Stimulated activated CD4-positive, alpha-beta T cell treated with anti-CD3 and anti-CD28 coated beads, Interleukin-15, amount 100 ng/mL, for 24 hours (primary cell): ENCODE measurements at regions not wholly inside any gene's neighbourhood (a gene's known extent, or its start where the extent isn't known, plus 50 kb on each side); places are given as distances from the start of the nearest gene placed in this dataset.

Experiments
- DNase-seq: peaks from one replicate; pipeline ENCODE4 v3.0.0-alpha.2; 2020

DNA sequence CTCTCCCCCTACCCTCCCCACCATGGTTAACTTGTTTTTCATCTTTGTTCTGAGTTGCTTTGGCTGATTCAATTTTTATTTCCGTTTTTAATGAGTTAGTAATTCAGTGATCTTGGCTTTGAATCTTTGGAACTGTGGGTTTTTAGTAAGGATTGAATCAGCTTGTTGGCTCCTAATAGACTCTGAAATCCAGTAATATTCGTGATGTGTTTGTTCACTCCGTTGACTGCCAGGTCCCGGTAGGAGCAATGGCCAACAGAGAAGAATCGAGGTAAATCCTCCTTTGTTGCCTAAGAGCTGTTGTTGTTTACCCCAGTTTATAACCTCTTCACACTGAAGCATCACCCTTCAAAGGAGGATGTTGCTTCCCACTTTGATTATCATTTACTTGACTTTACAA lies 92.7 kb downstream of the PCSK1 start:
- DNase-seq, result no peak

DNA sequence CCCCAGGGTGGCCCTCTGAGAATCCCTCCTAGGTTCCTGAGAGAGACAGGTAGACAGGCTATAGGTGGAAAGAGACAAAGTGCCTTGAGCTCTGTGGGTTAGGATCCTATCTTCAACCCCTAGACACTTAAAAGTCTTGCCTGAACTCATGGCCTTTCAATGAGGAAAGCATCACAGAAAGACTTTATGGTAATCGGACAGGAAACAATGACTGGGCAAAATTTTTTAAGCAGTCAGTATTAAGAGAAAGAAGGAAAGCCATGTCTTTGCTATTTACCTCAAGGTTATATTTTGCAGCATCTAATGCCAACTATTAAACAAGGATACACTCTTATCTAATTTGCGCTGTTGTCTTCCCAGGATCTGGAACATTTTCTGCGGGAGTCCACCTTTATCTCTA lies 93.2 kb downstream of the PCSK1 start:
- no peak for DNase-seq

- no peak for DNase-seq
These were observed 94.2 kb downstream of the PCSK1 start for GRCh38 chr5:96338624-96339415.

- no peak for DNase-seq
These were observed 95.0 kb downstream of the PCSK1 start for GRCh38 chr5:96338091-96338490.

DNA sequence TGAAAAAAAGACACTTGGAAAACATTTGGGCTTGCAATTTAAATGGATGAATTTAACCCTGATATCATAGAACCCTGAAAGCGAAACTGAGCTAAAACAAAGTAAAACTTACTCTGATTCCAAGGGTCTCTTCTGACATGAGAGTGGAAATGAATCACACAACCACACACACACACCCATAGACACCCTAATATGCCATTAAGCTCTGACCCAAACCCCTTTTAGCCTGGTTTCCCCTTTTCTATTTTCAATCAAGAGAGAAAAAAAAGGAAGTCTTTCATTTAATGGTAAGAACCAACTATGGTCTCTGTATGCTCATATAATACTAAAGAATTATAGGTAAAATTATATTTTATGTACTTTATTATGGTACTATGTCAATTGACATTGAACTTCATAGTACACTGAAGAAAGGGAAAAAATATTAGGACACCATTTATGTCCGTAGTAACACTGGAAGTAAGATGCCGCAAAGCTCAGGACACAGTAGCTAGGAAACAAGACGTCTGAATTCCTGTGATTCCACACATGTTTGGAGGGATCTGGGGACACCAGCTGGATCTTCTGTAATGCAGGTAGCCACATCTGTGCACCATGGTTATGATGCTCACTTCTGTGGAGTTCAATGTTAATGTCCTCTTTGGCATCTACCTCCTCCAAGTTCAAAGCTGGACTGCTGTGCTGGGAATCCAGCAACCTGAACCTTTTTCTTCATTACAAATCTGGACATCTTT lies 95.8 kb downstream of the PCSK1 start:
- DNase-seq, result no peak

- DNase-seq, result peak; percentile 68
These were observed 96.6 kb downstream of the PCSK1 start for GRCh38 chr5:96336351-96336985.

DNA sequence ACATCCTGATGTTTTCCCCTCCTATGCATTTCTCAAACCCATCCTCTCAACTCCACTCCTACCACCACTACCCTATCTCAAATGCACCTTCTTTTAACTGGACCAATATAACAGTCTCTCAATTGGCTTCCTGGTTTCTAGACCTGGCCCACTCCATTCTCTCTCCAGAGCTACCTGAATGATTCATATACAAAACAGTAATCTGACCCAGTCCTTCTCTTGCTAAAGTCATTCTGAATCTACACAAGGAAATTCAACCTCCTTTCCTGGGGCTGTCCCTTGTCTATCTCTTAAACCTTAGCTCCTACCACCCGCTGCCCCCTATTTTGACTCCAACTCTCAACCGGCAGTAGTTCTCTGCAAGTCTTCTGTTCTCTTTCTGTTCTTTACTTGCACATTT lies 97.2 kb downstream of the PCSK1 start:
- DNase-seq, result peak; percentile 9

- no peak for DNase-seq
These were observed 99.7 kb downstream of the PCSK1 start for GRCh38 chr5:96333391-96333790.

DNA sequence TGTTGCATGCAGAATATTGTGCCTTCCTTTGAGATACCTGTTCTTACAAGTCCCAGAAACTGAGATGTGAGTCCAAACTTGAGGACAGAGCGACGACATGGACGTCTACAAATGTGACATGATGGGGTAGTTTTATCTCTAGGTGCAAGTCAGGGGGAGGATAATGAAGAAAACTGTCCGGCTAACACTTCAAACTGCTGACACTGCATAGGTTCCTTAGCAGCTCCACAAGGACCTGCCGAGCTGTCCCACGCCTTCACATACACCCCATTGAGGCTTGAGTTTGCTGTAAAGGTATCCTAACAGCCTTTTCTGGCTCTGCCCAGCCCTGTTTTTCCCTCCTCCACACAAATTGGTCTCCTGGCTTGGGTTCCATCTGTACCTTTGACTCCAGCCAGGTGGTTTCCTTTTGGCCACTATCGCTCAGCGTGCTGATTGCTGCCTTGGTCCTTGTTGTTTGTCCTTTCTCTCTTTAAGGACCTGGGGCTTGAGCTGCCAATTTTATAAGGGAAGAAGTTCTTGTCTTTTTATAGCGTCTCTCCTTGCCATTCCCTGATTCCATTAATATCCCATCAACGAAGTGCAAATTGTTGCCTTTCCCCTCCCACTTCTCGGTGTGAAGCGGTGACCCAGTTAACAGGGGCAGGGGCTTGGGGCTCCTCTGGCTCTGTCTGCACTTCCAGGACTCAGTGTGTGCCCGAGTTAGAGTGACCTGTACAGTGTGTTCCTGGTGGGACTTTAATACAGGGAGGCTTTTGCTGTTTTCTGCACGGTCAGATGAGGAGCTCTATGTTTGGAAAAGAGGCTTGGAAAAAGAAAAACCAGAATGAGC lies 100.3 kb downstream of the PCSK1 start:
- DNase-seq, result no peak

- DNase-seq, result no peak
These were observed 101.2 kb downstream of the PCSK1 start for GRCh38 chr5:96331681-96332361.

DNA sequence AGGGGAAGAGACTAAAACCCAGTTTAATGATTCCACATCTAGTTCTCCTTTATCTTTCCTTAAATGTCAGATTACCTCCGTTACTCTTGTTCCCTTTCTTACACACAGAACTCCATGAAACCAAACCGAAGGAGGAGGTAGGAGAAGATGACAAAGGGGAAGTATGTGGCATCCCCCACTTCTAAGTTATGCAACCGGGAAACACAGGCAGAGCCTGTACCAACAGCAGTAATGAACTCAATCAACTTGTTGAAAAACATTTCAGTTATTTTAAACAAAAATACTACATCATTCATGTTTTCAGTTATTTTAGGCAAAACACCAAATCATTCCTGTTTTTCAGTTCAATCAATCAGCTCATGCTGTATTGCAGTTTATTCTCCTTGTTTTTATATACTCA lies 101.8 kb downstream of the PCSK1 start:
- no peak for DNase-seq

- no peak for DNase-seq
These were observed 102.4 kb downstream of the PCSK1 start for GRCh38 chr5:96330530-96331140.

DNA sequence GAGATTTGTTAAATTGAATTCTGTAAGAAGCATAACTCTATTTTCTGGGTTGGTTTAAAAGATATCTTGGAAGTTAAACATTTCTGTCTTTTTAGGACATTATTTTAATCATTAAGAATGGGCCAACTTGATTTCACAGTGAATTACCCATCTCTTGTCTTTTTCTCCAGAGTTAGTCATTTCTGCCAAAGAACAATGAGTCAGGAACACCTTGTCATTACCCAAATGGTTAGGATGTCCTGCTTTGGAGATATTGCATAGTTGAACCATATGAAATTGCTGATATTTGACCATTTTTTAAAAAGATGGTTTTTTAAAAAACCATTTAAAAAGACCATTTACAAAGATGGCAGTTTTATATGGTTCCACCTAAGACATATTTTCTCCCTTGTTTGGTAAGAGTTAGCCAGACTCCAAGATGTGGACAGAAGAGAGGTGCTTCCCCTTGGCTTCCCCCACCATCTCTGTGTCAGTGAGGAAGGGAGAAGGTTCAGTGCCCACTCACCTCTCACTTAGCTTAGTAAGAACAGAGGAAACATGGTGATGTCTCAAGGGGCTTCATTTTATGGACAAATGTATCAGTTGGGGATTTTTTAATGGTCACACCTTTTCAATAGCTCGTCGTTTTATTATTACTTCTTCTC lies 103.0 kb downstream of the PCSK1 start:
- no peak for DNase-seq

GRCh38 chr5:96329289-96329688 lies 103.8 kb downstream of the PCSK1 start:
- DNase-seq, result no peak

DNA sequence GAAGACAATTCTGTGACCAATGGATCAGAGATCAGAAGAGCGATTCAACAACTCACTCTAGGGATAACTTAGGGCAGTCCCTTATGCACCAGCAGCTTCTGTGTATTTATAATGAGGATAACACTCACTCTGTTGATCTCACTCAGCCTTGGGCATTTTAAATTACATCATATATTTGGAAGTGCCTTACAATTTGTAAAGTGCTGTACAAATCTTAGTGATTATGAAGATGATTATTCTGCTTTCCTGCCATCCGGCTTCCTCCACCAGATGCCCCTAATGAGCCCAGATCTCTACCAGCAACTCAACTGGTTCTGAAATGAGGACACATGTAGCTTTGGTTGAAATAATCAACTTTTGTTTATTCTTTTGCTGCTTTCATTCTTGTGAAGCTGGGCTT lies 105.3 kb downstream of the PCSK1 start:
- no peak for DNase-seq

GRCh38 chr5:96326902-96327301 lies 106.1 kb downstream of the PCSK1 start:
- no peak for DNase-seq

GRCh38 chr5:96324708-96325107 lies 108.3 kb downstream of the PCSK1 start:
- DNase-seq, result no peak

DNA sequence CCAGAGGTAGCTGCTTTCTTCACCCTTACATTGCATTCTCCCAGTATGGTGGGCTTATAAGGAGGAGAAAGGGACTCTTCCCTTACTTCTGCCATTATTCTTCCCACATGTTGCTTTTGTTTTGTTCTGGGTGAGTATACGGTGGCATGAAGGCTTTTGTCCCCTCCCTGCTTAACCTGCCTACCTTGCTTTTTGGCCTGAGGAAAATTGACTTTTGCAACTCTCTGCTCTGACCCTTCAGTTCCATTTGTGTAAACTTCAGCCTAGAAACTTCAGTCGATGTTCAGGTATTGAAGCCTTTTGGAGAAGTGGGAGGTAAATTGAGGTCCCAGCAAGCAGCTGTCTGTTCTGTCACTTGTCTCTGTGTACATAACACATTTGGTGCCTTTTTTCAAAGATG lies 110.2 kb downstream of the PCSK1 start:
- no peak for DNase-seq

- no peak for DNase-seq
These were observed 110.8 kb downstream of the PCSK1 start for GRCh38 chr5:96322217-96322616.

- no peak for DNase-seq
These were observed 111.7 kb downstream of the PCSK1 start for GRCh38 chr5:96321345-96321744.

DNA sequence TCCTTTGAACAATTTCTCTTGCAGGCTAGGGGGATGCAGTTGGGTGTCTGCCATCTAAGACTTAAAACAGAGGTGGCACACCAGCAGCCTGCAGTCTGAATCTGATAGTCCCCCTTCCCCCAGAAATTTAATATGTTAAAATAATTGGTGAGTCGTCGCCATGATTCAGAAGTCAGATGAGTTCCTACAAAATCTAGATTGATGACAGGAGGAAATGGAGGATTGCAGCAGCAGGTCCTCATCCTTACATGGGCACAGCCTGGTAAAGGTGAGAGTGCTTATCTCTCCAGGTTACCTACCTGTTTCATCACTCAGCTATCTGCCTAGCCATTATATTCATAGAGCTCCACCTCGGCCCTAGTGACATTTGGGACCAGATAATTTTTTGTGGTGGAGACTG lies 112.3 kb downstream of the PCSK1 start:
- no peak for DNase-seq
